ENCODE measurements at regions not wholly inside any gene's neighbourhood (a gene's known extent, or its start where the extent isn't known, plus 50 kb on each side); places are given as distances from the start of the nearest gene placed in this dataset.
"Not testable (repeated sequence)": the region's sequence is repeated elsewhere in the genome, so short reads cannot be mapped to it uniquely, and the experiment has no call there.

DNA sequence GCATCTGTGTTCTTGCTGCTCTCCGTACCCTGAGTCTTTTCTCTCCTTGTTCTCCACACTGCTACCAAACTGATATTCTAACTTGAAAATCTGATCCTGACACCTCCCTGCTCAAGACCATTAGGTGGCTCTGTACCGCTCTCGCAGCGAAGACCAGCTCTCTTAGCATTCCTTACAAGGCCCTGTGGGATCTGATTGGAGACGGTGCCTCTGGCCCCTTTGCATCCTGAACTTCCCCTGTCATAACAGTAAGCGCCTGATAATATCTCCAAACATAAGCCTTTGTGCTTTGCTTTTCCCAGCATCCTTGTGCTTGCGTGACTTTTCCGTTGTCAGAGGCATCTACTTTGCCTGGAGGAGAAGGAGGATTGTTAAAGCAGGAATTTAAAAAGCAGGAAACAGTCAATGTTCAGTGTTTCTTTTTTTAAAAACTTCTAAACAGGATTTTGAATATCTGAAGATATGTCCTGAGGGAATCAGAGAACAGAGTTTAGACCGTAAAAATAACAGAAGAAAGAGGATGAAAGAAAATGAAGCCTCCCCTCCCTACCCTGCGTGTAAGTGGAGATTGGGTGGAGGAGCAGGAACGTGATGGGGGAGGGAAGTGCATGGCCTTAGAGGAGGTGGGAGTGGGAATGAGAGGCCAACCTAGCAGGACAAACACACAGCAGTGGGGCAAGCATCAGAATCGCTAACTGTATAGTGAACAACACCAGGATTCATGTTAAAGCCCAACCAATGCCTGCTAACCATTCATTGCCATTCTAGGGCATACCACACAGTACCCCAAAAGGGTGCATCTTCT lies 89.2 kb upstream of the STMND1 start:
- DNase-seq: no peak

DNA sequence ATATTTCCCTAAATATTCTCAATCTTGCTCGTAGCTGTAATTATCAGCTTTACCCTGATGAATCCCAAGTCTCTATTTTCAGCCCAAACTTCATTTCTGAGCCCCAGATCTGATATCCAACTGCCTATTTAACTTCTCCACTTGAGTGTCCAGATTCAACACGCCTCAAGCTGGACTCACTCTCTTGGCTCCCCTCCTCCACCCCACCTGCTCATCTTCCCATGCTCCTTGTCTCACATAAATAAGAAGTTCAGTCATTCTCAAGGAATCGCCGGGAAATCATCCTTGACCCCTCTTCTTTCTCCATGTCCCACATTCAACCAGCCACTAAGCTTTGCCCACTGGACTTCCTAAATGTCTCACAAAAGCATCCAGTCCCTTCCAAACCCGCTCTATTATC lies 89.9 kb upstream of the STMND1 start:
- no peak for DNase-seq

DNA sequence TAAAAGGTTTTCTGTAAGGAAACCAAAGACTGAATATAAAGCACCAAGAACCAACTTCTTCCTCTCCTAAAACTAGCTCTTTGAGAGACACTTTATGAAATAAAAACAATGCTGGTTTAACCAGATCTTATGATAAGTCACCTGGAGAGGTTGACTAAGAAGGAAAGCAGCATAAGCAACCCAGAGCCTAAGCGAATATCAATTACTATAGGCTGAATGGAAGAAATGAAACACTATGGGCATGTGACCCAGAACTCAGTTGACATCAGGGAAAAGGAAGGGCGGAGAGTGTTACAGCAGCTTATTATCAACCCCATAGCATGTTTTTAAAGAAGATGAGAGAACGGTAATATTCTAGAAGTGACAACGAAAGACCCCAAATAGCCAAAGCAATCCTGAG lies 94.1 kb upstream of the STMND1 start:
- DNase-seq: no peak

DNA sequence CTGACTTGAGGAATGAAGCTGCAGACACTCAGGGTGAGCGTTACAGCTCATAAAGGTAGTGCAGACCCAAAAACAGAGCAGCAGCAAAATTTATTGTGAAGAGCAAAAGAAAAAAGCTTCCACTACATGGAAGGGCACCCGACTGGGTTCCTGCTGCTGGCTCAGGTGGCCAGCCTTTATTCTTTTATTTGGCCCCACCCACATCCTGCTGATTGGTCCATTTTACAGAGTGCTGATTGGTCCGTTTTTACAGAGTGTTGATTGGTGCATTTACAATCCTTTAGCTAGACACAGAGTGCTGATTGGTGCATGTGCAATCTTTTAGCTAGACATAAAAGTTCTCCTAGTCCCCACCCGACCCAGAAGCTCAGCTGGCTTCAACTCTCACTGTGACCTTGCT lies 95.3 kb upstream of the STMND1 start:
- no peak for DNase-seq

DNA sequence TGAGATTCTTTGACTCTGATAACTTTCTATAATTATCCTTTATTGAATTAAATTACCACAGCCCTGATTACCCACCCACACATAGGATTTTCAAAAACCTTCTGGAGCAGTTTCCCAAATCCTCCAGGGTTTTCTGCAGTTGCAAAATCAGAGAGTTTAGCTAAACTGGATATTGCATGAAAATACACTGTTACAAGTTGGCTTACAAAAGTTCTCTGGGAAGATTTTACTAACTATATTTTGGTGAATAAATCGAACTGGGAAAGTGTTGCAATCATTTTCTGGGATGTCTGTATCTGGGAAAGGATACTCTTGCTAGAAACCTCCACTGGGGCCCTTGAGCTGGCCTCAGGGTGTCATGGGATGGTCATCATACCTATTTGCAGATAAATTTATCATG lies 97.6 kb upstream of the STMND1 start:
- no peak for DNase-seq

DNA sequence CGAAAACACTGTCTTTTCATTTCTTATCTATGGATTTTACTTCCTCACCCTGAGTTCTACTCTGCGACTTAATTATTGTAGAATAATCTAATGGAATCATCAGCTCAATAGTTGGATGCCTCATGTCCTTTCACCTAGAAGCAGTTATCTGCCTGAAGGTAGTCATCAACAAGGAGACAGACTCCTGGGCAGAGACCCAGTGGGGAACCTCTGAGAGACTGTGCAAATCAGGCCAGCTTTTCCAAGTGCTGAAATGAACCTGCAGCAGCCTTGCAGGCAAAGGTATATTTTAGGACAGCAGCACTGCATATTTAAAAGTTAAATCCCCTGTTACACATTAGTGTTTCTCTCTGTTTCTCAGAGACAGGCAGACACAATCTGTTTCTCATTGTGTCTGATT lies 99.7 kb upstream of the STMND1 start:
- no peak for DNase-seq

DNA sequence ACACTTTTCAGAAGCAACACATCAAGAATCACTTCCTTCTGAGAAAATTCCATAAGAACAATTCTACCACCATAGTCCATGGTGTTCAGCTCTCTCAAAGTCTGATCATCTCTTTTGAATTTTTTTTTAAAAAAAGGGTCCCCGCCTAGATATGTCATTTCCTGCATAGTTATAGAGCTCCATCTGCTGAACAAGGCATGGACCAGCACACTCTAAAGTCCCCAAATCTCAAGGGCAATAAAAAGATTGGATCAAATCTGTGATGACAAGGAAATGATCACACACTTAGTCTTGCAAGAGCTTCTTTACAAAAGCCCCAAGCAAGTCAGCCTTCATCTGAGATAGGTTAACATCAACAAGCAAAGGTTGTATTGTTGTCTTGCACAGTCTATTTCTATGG lies 100.7 kb upstream of the STMND1 start:
- no peak for DNase-seq

DNA sequence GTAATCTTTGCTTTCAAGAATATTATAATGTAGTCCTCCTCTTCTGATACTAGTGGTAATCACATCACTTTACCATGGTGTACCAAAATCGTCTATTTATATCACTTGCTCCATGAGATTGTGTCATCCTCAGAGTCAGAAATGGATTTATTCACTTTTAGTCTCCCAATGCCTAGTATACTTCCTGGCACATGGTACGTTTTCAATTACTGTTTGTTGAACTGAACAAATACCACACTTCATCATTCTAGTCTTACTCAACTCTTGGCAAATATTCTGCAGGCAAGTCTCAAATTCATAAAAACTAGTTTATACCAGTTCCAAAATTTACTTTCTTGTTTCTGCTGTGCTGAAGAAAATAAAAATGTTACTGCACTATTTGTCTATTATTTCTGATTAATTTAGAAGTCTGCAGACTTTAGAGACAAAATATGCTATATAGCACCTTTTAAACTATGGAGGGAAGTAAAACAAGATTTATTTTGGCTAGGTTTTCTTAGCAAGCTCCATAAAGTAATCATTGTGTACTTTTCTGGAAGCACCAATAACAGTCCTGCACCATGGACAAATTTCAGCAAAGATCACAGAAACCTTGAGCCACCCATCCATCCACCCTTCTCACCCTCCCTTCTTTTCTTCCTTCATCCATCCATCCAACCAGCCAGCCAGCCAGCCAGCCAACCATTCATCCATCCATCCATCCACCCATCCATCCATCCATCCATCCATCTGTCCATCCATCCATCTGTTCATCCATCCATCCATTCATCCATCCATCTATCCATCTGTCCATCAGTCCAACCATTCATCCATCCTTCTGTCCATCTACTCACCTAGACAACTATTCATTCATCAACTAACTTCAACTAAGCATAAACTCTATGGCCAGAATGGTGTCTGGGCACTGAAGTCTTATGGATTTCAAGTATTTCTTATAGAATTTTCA lies 102.1 kb upstream of the STMND1 start:
- no peak for DNase-seq

DNA sequence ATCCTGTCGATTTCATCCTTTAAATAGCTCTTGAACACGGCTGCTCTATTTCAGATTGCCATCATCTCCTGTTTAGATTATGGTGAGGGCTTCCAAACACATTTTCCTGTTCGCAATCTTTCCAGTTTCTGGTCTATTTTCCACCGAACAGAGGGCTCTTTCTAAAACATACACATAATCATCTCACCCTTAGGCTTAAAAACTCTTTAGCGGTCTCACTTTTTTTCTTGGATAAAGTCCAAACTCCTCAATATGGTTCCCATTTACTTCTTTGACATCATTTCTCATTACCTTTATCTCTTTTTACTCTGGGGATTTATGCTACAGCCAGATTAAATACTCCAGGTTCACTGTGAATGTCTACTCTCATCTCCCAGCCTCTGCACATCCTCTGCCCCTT lies 103.4 kb upstream of the STMND1 start:
- DNase-seq: no peak

DNA sequence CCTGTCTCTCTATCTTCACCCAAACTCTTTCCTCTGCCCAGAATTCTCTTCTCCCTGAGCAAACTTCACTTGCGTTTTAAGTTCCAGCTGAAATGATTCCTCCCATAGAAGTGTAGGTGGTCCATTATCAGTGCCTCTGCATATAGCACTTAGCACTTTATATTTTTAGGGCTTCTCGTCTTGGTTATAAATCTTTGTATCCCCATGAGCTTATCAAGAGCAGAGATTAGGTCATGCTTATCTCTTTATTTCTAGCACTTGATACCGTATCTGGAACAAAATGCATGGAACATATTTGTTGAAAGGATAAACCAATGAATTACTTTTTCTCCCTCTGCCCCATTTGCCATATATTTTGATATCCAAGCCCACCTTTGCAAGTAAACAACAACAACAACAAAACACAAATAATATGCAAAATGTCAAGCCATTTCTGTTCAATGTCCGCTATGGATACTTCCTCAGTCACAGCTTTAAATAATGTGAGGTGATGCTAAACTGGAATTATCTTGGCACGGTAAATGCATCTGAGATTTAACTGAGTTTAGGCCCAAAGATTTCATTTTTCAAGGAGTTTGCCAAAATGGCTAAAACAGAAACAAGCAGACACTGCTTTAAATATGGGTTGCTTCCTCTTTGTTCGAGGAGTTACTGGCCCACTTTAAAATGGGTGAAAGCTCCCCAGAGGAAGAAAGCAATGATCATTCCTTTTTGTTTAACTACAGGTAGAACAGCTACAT lies 106.2 kb upstream of the STMND1 start:
- no peak for DNase-seq

DNA sequence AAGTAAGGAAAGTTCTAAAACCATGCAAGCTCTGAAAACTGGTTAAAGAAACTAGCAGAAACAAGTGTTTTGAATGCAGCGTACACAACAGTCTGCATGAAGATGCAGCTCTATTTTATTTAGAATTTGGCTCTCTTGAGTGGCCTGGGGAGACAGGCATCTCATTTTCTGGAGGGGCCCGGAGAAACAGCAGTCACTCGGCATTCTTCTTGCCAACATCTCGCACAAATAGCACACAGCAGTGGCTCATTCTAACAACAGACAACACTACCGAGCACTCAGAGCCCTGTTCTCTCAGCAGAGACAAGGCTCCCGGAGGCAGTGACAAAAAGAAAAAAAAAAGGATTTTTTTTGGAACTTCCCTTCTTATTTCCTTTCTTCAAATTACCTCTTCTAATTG lies 108.5 kb upstream of the STMND1 start:
- no peak for DNase-seq

DNA sequence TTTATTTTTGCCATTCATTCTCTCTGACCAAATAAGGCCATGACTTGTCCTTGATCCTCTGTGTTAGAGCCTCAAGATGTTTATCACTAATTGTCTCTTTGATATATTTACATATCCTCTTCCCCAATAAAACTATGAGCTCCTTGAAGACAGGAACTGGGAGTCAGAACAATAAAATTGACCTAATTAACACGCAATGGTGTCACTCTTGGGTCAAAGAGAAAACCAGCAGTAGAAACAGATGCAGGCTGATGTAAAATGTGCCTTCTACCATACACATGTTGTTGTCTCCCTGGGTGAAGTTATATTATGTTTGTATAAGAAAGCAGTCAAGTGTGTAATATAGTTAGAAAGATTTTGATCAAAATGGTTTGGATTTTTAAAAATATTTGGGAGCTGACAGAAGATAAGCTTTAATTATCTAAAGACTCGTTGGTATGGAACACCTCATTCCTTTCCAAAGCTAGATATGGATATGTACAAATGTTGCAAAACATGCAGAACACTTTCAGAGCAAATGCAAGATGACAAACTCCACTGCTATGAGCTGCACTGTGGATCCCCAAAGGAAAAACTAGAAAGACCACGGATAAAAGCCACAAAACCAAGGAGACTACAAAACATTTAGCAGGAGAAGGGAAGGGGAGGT lies 109.7 kb upstream of the STMND1 start:
- DNase-seq: no peak

DNA sequence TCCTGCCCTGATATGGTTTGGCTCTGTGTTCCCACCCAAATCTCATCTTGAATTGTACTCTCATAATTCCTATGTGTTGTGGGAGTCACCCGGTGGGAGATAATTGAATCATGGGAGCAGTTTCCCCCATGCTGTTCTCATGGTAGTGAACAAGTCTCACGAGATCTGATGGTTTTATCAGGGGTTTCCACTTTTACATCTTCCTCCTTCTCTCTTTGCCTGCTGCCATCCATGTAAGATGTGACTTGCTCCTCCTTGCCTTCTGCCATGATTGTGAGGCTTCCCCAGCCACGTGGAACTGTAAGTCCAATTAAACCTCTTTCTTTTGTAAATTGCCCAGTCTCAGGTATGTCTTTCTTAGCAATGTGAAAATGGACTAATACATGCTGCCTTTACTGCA lies 111.9 kb upstream of the STMND1 start:
- DNase-seq: not testable (repeated sequence)

DNA sequence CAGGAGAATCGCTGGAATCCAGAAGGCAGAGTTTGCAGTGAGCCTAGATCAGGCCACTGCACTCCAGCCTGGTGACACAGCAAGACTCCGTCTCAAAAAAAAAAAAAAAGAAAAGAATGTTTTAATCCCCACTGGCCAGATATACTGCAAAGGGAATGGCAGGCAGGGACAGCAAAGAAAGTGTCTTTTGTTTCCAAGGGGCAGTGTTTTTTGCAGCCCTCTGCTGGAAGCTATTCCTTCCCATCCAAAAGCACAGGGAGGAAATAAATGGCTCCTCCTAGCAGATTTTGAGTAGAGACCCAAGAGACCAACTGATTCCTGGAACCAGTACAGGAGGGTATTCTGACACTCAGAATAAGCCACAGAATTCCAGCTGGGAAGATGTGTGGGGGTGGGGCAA lies 112.5 kb upstream of the STMND1 start:
- DNase-seq: no peak

DNA sequence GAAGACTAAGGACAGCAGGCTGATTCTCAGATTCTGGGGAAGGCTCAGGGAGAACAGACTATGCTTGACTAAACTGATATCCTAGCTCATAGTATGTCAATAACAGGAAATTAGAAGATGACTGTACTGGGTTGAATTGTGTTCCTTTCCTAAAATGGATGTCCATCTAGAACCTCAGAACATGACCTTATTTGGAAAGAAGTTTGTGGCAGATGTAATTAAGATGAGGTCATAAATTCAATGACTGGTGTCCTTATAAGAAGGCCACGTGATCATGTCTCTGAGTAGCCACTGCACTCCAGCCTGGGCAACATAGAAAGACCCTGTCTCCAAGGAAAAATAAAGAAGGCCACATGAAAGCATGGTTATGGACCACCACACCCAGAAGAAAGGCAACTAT lies 113.9 kb upstream of the STMND1 start:
- no peak for DNase-seq

DNA sequence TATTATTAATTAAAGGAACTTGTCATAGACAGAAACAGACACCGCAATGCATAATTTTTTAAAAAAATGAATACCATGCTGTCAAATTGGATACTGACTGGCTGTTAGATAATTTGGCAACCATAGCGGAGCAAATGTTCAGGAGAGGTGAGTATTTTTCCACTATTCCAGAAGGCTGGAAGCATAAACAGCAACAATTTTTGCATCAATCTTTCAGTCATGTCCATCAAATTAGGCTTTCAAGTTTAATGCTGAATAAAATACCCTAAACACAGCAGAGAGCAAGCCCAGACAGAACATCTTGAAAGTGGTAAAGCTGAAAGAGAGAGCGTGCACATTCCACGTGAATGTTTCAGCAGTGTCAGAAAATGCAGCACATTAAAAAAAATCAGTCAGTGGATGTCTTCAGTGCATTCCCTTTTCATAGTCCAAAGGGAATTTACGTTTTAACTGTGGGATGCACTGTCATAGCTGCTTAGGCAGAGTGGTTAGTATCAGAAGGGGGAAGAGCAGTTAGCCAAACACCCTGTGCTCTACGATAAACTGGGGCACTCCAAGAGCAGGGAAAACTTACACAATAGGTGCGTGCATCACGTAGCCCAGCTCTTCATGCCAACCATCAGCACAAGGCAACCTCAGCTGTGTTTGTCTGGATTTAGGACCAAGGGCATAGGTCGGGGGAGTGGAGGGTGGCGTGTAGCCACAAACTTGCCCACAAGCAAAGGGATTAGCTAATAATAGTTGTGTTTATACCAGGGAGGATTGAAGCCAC lies 116.2 kb upstream of the STMND1 start:
- DNase-seq: no peak

DNA sequence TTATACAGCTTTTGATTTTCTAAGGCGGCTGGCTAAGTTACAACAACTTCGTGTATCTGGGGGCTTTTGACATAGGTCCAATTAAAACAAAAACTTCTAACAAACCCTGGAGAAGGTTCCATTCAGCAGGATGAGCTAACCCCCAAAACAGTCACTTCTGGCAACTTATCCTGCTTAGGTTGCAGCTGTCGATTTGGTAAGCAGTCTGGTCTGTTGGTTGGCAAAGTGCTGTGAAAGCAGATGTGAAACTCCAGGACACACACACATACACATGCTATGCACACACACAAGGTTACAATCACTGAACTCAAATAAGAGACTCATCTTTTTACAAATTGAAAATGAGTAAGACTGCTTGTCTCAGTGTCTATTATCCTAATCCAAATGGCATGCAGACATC lies 119.0 kb upstream of the STMND1 start:
- no peak for DNase-seq

DNA sequence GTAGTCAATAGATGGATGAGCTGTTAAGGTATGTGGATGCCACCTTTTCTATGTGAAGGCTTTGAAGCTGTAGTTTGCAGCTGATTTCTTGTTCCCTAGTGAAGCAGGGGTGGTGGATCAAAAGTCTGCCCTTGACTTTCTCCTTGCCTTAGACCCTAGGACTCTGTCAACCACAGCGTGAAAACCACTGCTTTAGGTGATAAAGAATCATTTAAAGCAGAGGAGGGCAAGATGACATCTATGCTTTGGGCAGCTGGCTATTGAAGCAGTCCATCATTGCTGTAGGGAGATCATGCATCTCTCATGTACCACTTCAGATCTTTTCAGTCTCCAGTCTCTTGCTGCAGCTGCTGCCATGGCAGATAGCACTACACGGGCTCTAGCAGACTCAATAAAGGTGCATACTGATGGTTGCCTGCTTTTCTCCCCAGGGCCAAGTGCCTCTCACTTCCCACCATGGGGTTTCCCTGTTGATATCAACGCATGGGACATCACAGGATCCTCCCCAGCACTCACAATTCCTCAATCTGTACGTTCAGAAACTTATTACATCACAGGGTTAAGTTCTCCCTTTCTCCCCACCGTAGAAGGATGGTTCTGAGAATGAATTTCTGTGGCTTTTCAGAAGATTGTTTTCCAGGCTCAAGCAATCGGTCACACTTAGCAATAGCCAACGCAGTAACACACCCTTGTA lies 122.0 kb upstream of the STMND1 start:
- DNase-seq: no peak

DNA sequence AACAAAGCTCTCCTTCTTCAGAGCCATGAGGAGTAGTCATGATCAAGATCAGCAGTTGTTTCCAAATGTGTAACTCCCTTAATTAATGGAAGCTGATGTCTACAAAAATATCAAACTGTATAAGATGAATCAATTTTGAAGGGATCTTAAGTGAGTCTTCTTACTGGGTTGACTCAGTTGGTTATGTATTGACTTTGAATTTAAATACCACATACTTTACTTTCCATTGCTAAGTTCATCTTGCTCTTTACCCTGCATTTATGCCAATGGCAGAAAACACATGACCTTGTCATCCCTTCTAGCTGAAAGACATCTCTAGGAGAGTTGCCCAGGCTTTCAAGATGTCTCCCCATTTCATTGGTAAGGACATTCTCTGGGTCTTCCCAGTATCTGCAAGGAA lies 123.2 kb upstream of the STMND1 start:
- DNase-seq: no peak

DNA sequence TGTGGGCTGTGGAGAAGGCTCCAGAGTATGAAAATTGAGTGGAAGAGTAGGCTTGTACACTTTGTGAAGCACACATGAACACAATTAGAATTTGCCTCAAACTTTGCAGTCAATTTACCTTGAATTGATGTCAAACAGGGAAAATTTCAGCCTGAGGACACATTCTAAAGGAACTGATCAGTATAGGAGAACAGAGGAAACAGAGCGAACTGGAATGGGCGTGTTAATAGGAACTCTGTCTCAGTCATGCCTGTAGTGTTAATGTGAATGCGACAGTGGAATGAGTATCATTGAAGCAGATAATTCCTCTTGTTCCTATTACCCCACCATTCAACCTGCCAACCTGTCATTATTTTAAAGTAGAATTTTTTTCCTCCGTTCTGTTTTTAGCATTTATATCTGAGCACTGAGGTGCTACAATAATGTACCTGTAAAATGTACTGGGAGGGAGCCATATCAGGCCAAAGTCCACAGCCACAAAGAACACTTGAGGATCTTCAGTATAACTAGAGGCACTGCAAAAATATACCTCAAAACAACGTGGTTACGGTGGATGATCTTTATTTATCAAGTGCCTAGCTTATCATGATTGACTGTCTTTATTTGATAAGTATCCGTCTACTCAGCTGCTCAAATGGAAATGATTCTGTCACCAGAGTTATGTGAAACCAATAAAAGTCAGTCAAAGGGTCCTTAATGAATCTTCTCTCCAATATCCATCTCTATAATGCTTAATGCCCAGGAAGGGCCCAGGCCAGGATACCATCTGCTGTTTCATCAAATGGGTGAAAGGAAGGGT lies 125.3 kb upstream of the STMND1 start:
- DNase-seq: no peak

Measured in NCI-H226 (cell line).